B cell (primary cell): ENCODE measurements at regions not wholly inside any gene's neighbourhood (a gene's known extent, or its start where the extent isn't known, plus 50 kb on each side); places are given as distances from the start of the nearest gene placed in this dataset.

Experiments used
- ATAC-seq: fragments of 200-7000 bp; cut with Tn5 transposase; one replicate; pipeline ENCODE4 v1.10.0; 2021; ENCODE audit warnings: low read depth, mild to moderate bottlenecking, moderate number of reproducible peaks, moderate library complexity
- CTCF ChIA-PET: fragments of 350-600 bp; sonication (Branson Sonifier 250); formaldehyde crosslinking; loops from one replicate; lab custom pipeline; 2021; ENCODE audit warnings: antibody characterized with exemption, inconsistent platforms; lab: Charles Lee
- POLR2A ChIA-PET: fragments of 350-600 bp; sonication (Branson Sonifier 250); formaldehyde crosslinking; loops from one replicate; lab custom pipeline; 2021; ENCODE audit warnings: antibody characterized with exemption; lab: Charles Lee
- DNase-seq: peaks from one replicate; pipeline ENCODE4 v3.0.0; 2013
- H2AFZ ChIP-seq: 2 replicates; pipeline ENCODE4 v1.6.1; 2012; ENCODE audit warnings: mild to moderate bottlenecking, low read depth, low read length; ENCODE audit not compliant: insufficient read depth, poor library complexity, severe bottlenecking
- H3K27ac ChIP-seq, 2 donors: 1 replicate in 1 of 2; 2 replicates in 1 of 2; pipeline ENCODE4 v1.5.1; 2012 to 2013; ENCODE audit warnings: low read length in 2 of 2, mild to moderate bottlenecking in 2 of 2, moderate library complexity in 1 of 2
- H3K27me3 ChIP-seq, 4 experiments: fragments of 200-600 bp in 1 of 4; sonication (generic) in 1 of 4; replicated peaks in 1 of 4; 1 replicate in 2 of 4; 2 replicates in 2 of 4; pipeline versions ENCODE4 v1.6.1 to v1.7.0; 2013 to 2016; ENCODE audit warnings: low read length in 3 of 4, mild to moderate bottlenecking in 2 of 4, mixed read lengths in 1 of 4, moderate library complexity in 1 of 4; ENCODE audit not compliant: insufficient read depth in 4 of 4, control insufficient read depth in 3 of 4; ENCODE audit errors: control extremely low read depth in 1 of 4
- H3K36me3 ChIP-seq, 2 experiments: replicated peaks in 1 of 2; 1 replicate in 1 of 2; 2 replicates in 1 of 2; pipeline versions ENCODE4 v1.6.1 to v1.7.1; 2013; ENCODE audit warnings: low read length in 1 of 2; ENCODE audit not compliant: insufficient read depth in 2 of 2, control insufficient read depth in 1 of 2; ENCODE audit errors: control extremely low read depth in 1 of 2, extremely low read depth in 1 of 2
- H3K4me1 ChIP-seq, 2 donors: fragments of 200-600 bp in 1 of 2; sonication (generic) in 1 of 2; 1 replicate in 1 of 2; 2 replicates in 1 of 2; pipeline versions ENCODE4 v1.5.1 to v1.6.1; 2013 to 2017; ENCODE audit warnings: low read length in 2 of 2; ENCODE audit not compliant: control insufficient read depth in 2 of 2, insufficient read depth in 2 of 2
- H3K4me2 ChIP-seq: replicated peaks from 2 replicates; pipeline ENCODE3; 2012; ENCODE audit warnings: mild to moderate bottlenecking, low read depth, low read length; ENCODE audit not compliant: poor library complexity, severe bottlenecking
- H3K4me3 ChIP-seq, 5 experiments: fragments of 200-600 bp in 1 of 5; sonication (generic) in 1 of 5; 1 replicate in 3 of 5; 2 replicates in 2 of 5; pipeline versions ENCODE4 v1.5.1 to v1.7.0; 2011 to 2016; ENCODE audit warnings: low read length in 4 of 5, mild to moderate bottlenecking in 4 of 5, low read depth in 2 of 5, control low read depth in 1 of 5, moderate library complexity in 1 of 5; ENCODE audit not compliant: insufficient read depth in 1 of 5; ENCODE audit errors: control extremely low read depth in 1 of 5, extremely low read depth in 1 of 5
- H3K79me2 ChIP-seq: fragments of 200-600 bp; sonication (generic); one replicate; pipeline ENCODE4 v1.6.0; 2016; ENCODE audit warnings: low read length; ENCODE audit not compliant: control insufficient read depth, insufficient read depth
- H3K9ac ChIP-seq: fragments of 200-600 bp; sonication (generic); 2 replicates; pipeline ENCODE4 v1.6.1; 2017; ENCODE audit warnings: mild to moderate bottlenecking, low read length, moderate library complexity
- H3K9me3 ChIP-seq, 3 donors: one replicate each; pipeline versions ENCODE4 v1.6.1 to v1.7.1; 2013; ENCODE audit warnings: low read length in 2 of 3; ENCODE audit not compliant: control insufficient read depth in 2 of 3, insufficient read depth in 1 of 3; ENCODE audit errors: control extremely low read depth in 1 of 3
- H4K20me1 ChIP-seq: 2 replicates; pipeline ENCODE4 v1.6.0; 2012; ENCODE audit warnings: mild to moderate bottlenecking, low read length; ENCODE audit not compliant: insufficient read depth, control insufficient read depth, poor library complexity, severe bottlenecking
- H3K27ac Mint-ChIP-seq: one replicate; pipeline ENCODE4 v1.8.0; 2021; ENCODE audit warnings: mixed read lengths
- H3K27me3 Mint-ChIP-seq: one replicate; pipeline ENCODE4 v1.8.0; 2021; ENCODE audit warnings: mixed read lengths
- H3K4me1 Mint-ChIP-seq: one replicate; pipeline ENCODE4 v1.8.0; 2021; ENCODE audit warnings: mixed read lengths
- H3K4me3 Mint-ChIP-seq: one replicate; pipeline ENCODE4 v1.8.0; 2021; ENCODE audit warnings: mixed read lengths
- H3K9me3 Mint-ChIP-seq: one replicate; pipeline ENCODE4 v1.8.0; 2022; ENCODE audit warnings: mixed read lengths; ENCODE audit not compliant: insufficient read depth
- CTCF ChIP-seq: fragments of 200-600 bp; IDR thresholded peaks from one replicate; pipeline ENCODE4 v1.8.0; 2022; ENCODE audit warnings: antibody characterized with exemption, mild to moderate bottlenecking
- EZH2 ChIP-seq: IDR thresholded peaks from 2 replicates; pipeline ENCODE4 v1.6.1; 2012; ENCODE audit warnings: borderline replicate concordance, low read depth, mild to moderate bottlenecking, moderate library complexity, low read length; ENCODE audit not compliant: insufficient read depth, poor library complexity, severe bottlenecking
- WGBS: methylation state at CpG from one replicate; pipeline ENCODE4 v1.1.5; 2013; ENCODE audit warnings: missing lambda C conversion rate; ENCODE audit not compliant: insufficient coverage; 5-methylcytosine and 5-hydroxymethylcytosine counted together
- intact Hi-C: fragments of 100-400 bp; cut with micrococcal nuclease; formaldehyde crosslinking; loops from one replicate; pipeline ENCODE4 v1.10.0; 2022

- ATAC-seq: no peak
- POLR2A ChIA-PET: no interaction called here
- intact Hi-C loops: no loop called here
- H3K4me1 ChIP-seq: no peaks in the 10 kb centered on the region
- Mint-ChIP-seq H3K9me3 (no peaks in the 10 kb centered on the region), H3K4me1 (no peaks in the 10 kb centered on the region), H3K27me3 (no peaks in the 10 kb centered on the region), H3K27ac (no peak overlapping the region), H3K4me3 (no peak overlapping the region)
- H3K79me2 ChIP-seq: no peaks in the 10 kb centered on the region
- TF ChIP-seq EZH2 (no peak), CTCF (no peak)
- H3K9me3 ChIP-seq: no peaks in the 10 kb centered on the region
- no peak for DNase-seq
- CTCF ChIA-PET: no interaction called here
- H3K27ac ChIP-seq: no peak overlapping the region
- no peak overlapping the region for H2AFZ ChIP-seq
- WGBS: no CpG with 5 or more reads among the region's 1 CpG
- H3K4me3 ChIP-seq: no peak overlapping the region
- H3K4me2 ChIP-seq: no peak overlapping the region
- H3K27me3 ChIP-seq: no peaks in the 10 kb centered on the region
- H4K20me1 ChIP-seq: no peaks in the 10 kb centered on the region
- H3K36me3 ChIP-seq: no peaks in the 10 kb centered on the region
- no peak overlapping the region for H3K9ac ChIP-seq
Measured at GRCh38 chr13:70613295-70613694, 505.0 kb upstream of the KLHL1 start.

GRCh38 chr13:70612881-70613280, 504.6 kb upstream of the KLHL1 start:
- H3K4me3 Mint-ChIP-seq: no peak overlapping the region

More at GRCh38 chr13:70612881-70613280, 504.6 kb upstream of the KLHL1 start:
- no peaks in the 10 kb centered on the region for H3K4me1 ChIP-seq
- no peak overlapping the region for H3K4me3 ChIP-seq
- H4K20me1 ChIP-seq: no peaks in the 10 kb centered on the region
- no peak for TF ChIP-seq CTCF
- no peak for TF ChIP-seq EZH2
- intact Hi-C loops: no loop called here
- no peaks in the 10 kb centered on the region for H3K79me2 ChIP-seq
- Mint-ChIP-seq H3K27ac (no peak overlapping the region), H3K27me3 (no peaks in the 10 kb centered on the region), H3K4me1 (no peaks in the 10 kb centered on the region), H3K9me3 (peaks cover 2% of the 10 kb centered on the region)
- H3K36me3 ChIP-seq: no peaks in the 10 kb centered on the region
- no peaks in the 10 kb centered on the region for H3K9me3 ChIP-seq
- no peak for ATAC-seq
- H2AFZ ChIP-seq: no peak overlapping the region
- H3K4me2 ChIP-seq: no peak overlapping the region
- DNase-seq: no peak
- H3K9ac ChIP-seq: no peak overlapping the region
- no peaks in the 10 kb centered on the region for H3K27me3 ChIP-seq
- no peak overlapping the region for H3K27ac ChIP-seq
- POLR2A ChIA-PET: no interaction called here
- no CpG with 5 or more reads among the region's 2 CpGs for WGBS
- CTCF ChIA-PET: no interaction called here
